ENCODE measurements at regions not wholly inside any gene's neighbourhood (a gene's known extent, or its start where the extent isn't known, plus 50 kb on each side); places are given as distances from the start of the nearest gene placed in this dataset.

- no peaks in the 10 kb centered on the region for H3K27me3 ChIP-seq (ENCODE audit: insufficient read depth, low read length)
- peak overlapping the region; percentile 62 for H2AFZ ChIP-seq (ENCODE audit: low read length)
- H3T11ph ChIP-seq (ENCODE audit: low read length), result no peak overlapping the region
- Mint-ChIP-seq H3K27me3 (ENCODE audit: low read depth) (no peaks in the 10 kb centered on the region), H3K36me3 (ENCODE audit: insufficient read depth in 1 of 3, low read depth in 3 of 3) (peaks cover 0 to 2% (median 0%) of the 10 kb centered on the region in 3 experiments; a peak in 4 of 7 replicates), H3K27ac (no peak overlapping the region), H3K4me3 (no peak overlapping the region), H3K9me3 (peaks cover 22 to 25% of the 10 kb centered on the region in 2 experiments; a peak in 3 of 5 replicates), H3K4me1 (peaks cover 0 to 4% of the 10 kb centered on the region in 2 experiments; a peak in 2 of 4 replicates)
- H4K91ac ChIP-seq (ENCODE audit: insufficient read length, low read depth, low read length), result no peak overlapping the region
- no peak overlapping the region for H3K27ac ChIP-seq (ENCODE audit: insufficient read length, low read depth, low read length)
- no peak overlapping the region for H3K56ac ChIP-seq (ENCODE audit: insufficient read length, low read depth, low read length)
- no CpG with 5 or more reads among the region's 10 CpGs for WGBS (ENCODE audit: extremely low coverage, insufficient read length, low lambda C conversion rate)
- H3K23me2 ChIP-seq (ENCODE audit: insufficient read length, low read depth, low read length, poor library complexity, severe bottlenecking), result no peaks in the 10 kb centered on the region
- H3K79me1 ChIP-seq (ENCODE audit: insufficient read depth, low read depth, low read length, poor library complexity, severe bottlenecking), result no peaks in the 10 kb centered on the region
- H2BK120ac ChIP-seq (ENCODE audit: low read depth, low read length, poor library complexity, severe bottlenecking), result no peak overlapping the region
- no peak overlapping the region for H3K9ac ChIP-seq (ENCODE audit: extremely low read depth, insufficient read length, low read length)
- H3K14ac ChIP-seq (ENCODE audit: insufficient read depth, low read length), result no peak overlapping the region
- H3K9me3 ChIP-seq (ENCODE audit: control insufficient read depth, low read depth, low read length), result no peaks in the 10 kb centered on the region
- H3K18ac ChIP-seq (ENCODE audit: insufficient read length, low read depth, low read length), result no peak overlapping the region
- no peak overlapping the region for H3K4ac ChIP-seq (ENCODE audit: low read depth, low read length)
- no peaks in the 10 kb centered on the region for H3K79me2 ChIP-seq (ENCODE audit: insufficient read depth, low read length)
- no peak overlapping the region for H2AK5ac ChIP-seq (ENCODE audit: insufficient read length, low read length)
- H3K4me1 ChIP-seq (ENCODE audit: insufficient read depth, low read length), result no peaks in the 10 kb centered on the region
- no peak overlapping the region for H2BK20ac ChIP-seq (ENCODE audit: low read depth, low read length, poor library complexity, severe bottlenecking)
- no peaks in the 10 kb centered on the region for H4K20me1 ChIP-seq (ENCODE audit: control insufficient read depth, insufficient read depth, insufficient read length)
- no peak overlapping the region for H4K8ac ChIP-seq (replicated peaks; ENCODE audit: insufficient read length, low read depth, low read length)
- no peak for DNase-seq
- no peak for TF ChIP-seq CTCF (conservative IDR thresholded peaks at IDR 0.05)
- H2BK12ac ChIP-seq (ENCODE audit: insufficient read length, low read depth, low read length), result no peak overlapping the region
- no peak overlapping the region for H4K5ac ChIP-seq (ENCODE audit: insufficient read length, low read depth, low read length)
- no peak overlapping the region for H3K23ac ChIP-seq (ENCODE audit: insufficient read length, low read depth, low read length)
- H2BK5ac ChIP-seq (ENCODE audit: insufficient read length, low read length), result no peak overlapping the region
- no peak overlapping the region for H3K4me2 ChIP-seq (ENCODE audit: insufficient read depth, insufficient read length, low read length)
- H2BK15ac ChIP-seq (ENCODE audit: low read depth, low read length), result no peak overlapping the region
These were observed 1616.1 kb upstream of the ADGRL3 start for GRCh38 chr4:59583845-59584568.

Measured in H9 (cell line).